ELR (cell line): ENCODE measurements at regions not wholly inside any gene's neighbourhood (a gene's known extent, or its start where the extent isn't known, plus 50 kb on each side); places are given as distances from the start of the nearest gene placed in this dataset.
"Not testable (repeated sequence)": the region's sequence is repeated elsewhere in the genome, so short reads cannot be mapped to it uniquely, and the experiment has no call there.

ENCODE experiments used
- DNase-seq: peaks from one replicate; pipeline ENCODE4 v3.0.0-alpha.2; 2015; ENCODE audit warnings: low read depth

DNA sequence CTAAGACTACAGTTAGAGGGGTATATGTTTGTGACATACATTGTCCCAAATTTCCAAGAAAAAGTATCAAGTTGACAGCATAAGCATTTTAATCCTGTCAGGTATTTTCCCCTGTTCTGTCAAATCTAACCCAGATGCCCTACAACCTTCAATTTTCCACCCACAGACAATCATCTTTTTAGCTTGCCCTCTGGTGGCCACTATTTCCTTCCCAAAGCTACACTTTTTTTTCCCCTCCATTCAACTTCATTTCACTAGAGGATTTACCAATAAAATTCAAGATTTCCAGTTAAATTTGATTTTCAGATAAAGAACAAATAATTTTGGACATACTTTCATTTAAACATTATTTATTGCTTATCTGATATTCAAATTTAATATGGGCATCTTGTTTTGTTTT lies 286.6 kb downstream of the TENT5A start:
- DNase-seq, result peak; percentile 45

DNA sequence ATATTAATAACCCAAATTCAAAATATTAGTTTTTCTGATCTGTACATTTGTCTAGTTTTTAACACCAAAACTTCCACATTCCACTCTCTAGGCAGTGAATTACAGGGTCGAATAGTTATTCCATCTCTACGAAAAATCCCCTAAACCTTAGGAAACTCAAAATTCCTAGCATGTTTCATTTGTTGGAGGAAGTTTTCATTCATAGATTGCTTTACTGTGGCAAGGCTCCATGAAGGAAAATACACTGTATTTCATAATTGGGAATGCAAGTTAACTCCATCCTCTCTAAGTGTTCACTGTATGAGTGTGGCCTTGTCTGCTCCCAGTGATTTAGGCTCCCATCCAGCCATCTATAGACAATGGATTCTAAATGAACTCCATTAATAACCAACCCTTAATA lies 296.1 kb downstream of the TENT5A start:
- DNase-seq, result no peak

DNA sequence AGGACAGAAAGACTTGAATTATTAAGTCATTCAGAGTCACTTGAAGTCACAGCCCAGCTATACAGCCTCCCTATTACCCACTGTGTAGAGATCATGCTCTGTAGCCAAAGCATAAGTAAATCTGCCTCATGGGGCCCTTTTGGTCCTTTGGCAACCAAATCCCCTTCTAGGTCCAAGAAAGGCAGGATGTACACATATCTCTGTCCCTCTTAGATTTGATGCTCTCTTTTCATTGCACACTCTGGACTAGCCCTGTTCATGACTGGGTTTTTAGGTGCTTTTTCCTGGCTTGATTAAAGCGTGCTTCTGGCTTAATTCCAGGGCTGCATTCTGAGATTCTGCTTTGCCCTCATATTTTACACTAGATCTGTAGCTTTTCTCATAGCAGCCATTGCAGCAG lies 296.8 kb downstream of the TENT5A start:
- no peak for DNase-seq

DNA sequence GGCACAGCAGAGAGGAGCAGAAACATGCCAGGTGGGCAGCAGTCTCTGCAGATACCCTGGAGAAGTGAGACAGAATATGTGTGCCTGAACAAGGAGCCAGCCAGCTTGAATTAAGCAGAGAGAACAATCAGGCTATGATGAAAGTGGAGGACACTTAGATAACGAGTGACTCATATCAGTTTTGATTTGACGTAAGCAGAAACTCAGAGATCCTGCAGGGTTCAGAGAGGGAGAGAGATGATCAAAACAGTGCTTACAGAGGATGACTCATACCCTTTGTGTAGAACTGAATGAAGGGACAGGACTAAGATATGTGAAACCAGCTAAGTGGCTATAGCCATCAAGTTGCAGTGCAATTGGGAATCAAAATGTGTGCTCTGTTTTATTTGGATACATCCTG lies 300.7 kb downstream of the TENT5A start:
- DNase-seq, result peak; percentile 82

DNA sequence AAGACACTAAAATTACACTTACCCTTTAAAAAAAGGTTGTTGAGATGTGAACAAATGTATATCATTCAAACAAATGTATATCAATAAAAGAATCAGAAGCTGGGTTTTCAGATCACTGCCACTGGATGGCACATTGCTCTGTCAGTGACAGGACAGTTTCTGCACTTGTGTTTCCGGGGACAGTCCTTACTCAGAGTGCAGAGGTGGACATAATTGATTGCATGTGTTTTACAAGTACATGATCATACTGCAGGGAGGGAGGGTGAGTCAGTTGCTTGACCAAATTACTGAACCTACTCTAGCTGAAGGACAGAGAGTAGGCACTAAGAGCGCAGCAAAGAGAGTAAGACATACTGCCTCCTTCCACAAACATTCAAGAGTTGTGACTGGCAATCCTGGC lies 302.3 kb downstream of the TENT5A start:
- peak; percentile 38 for DNase-seq

DNA sequence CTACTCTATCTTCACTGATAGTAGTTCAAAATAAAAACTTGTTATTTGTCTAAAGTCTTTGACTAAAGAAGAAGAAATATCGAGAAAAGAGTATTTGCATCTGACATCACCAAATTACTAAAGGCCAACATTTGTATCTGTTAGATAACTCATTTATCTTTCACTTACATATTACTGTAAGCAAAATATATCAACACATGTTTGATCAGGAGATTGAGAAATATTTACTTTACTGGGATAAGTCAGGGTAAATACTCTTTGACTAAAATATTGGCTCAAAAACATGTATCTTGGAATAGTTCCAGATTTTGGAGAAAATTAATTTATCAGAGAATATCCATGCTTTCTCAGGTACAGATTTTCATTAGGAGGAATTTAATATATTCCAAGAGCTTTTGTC lies 306.0 kb downstream of the TENT5A start:
- no peak for DNase-seq

DNA sequence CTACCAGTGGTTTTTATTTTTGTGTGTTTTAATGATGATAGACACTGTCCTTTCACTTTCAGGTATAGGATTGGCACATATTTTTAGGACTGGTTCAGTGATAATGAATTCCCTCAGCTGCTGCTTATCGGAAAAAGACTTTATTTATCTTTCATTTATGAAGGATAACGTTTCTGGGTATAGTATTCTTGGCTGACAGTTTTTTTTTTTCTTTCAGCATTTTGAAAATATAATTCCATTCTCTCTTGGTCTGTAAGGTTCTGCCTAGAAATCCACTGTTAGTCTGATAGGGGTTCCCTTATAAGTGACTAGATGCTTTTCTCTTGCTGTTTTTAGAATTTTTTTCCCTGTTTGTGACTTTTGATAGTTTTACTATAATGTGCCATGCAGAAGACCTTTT lies 313.1 kb downstream of the TENT5A start:
- no peak for DNase-seq

DNA sequence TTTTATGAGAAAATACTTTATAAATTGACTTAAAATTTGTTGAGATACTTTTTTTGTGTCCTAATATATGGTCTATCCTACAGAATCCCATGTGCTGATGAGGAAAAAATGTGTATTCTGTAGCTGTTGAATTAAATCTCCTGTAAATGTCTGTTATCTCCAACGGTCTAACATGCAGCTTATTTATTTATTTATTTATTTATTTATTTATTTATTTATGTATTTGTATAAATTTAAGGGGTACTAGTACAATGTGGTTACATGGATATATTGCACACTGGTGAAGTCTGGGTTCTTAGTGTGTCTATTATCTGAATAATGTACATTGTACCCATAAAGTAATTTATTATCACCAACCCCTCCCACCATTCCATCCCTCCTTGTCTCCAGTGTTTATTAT lies 315.5 kb downstream of the TENT5A start:
- no peak for DNase-seq

DNA sequence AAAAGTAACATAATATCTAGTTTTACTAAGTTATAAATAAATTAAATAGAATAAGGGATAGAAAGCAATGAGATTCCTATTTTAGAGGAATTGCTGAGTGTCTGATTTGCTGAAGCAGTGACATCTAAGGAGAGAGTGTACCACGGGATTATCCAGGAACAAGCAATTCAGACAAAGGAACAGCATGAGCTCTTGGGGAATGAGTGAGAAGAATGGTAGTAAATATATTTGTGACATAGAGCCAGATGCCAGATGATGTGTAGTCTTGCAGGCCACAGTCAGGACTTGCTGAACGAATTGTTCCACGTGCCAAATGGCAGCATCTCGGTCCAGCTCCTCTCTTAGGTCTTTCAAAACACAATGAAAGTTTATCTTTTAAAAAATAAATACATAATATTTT lies 339.2 kb downstream of the TENT5A start:
- DNase-seq, result no peak

DNA sequence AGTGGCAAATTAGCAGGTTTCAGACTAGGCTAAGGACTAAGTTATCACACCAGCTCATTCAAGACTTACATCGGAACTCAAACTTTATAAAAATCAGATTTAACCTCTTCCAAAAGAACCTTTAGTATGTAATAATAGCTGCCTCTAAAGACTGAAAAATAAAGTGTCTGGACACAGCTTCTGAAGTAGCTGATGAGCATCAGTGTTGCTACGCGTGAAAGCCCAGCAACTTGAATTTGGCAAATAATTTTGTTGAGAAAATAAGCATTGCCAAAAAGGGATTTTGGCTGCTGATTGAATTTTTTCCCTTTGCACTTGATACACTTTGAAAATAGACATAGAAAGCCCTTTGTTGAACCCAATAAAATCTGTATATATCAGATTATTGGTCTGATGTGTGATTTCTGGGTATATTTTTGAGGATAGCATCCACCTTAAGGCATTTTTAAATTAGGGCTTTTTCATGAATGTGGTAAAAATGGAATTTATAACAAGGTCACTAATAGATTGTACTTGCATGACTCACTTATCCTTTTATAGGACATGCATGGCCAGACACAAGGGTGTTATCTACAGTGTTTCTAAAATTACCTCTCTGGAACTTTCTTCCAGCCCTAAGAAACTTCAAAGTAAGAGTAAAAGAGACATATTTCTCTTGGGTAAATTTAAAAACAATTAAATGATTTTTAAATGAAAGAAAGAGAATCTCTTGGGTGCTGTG lies 350.4 kb downstream of the TENT5A start:
- DNase-seq, result peak; percentile 1

DNA sequence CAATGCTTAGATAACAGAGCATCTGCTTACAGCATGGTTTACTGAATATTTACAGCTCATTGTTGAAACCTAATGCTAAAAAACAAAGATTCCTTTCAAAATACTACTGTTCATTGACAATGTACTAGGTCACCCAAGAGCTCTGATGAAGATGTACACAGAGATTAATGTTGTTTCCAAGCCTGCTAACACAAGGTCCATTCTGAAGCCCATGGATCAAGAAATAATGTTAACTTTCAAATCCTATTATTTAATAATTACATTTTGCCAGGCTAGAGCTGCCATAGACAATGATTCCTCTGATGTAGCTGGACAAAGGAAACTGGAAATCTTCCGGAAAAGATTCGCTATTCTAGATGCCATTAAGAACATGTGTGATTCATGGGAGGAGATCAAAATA lies 355.6 kb downstream of the TENT5A start:
- DNase-seq, result no peak

DNA sequence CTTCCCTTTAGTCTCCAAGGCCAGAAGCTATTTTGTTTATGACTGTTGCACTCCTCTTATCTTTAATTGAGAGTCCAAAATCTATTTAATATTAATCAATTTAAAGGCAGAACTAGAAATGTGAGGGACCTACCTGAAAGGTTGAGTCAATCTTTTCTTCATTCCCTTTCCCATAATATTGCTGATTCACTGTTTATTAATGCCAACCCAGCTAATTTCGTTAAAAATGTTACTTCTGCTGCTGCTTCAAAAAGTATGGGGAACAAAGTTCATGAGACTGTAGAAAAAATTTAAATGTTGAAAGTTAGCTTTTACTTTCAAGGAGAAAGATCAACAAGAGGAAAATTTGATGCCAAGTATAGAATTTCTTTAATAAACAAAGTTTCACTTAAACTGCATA lies 365.3 kb downstream of the TENT5A start:
- no peak for DNase-seq

DNA sequence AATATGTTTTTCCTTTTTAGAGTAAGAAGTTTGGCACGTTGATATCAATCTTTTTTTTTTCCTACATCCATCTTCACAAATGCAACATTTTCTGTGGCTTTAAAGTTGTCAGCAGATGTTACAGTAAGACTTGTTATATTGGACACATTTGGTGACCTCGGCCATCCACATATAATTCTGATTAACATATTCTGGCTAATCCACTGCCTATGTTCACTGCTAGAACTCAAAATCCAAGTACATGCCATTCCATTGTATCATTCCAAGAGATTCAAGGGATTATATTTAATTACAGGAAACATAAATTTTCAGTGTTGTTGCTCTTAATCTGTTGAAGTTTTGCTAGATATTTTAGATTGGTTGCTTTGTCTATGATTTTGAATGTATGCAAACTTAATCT lies 367.6 kb downstream of the TENT5A start:
- DNase-seq, result no peak

DNA sequence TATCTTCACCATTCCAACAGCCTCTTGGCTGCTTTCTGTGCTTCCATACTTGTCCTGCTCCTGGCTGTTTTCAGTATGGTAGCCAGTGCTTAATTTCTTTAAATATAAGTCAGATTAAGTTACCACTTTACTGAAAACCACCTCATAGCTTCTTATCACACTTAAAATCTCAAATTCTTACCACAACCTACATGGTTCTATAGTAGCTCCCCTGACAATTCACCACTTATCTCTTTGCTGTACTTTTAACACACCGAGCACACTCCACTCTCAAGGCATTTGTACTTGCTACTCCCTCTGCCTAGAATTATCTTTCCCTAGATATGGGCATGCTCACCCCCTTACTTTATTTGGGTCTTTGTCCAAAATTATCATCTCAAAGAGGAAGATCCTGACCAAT lies 369.0 kb downstream of the TENT5A start:
- no peak for DNase-seq

DNA sequence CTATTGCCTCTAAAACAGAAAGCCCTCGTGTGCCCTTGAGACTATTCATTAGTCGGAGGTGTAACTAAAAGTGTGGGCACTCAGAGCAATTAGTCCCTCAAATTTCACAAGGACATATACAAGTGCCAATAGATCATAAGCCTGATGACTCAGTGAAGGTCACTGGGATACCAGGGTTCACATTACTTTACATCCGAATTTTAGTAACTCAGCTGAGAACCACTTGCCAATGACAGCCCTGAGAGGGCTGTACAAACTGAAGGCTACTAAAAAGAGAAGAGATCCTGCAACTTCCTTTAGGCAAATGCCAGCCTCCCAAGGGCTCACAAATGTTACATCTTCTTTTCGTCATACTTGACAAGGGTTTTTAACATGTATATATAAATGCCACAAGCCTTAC lies 369.6 kb downstream of the TENT5A start:
- DNase-seq, result no peak

DNA sequence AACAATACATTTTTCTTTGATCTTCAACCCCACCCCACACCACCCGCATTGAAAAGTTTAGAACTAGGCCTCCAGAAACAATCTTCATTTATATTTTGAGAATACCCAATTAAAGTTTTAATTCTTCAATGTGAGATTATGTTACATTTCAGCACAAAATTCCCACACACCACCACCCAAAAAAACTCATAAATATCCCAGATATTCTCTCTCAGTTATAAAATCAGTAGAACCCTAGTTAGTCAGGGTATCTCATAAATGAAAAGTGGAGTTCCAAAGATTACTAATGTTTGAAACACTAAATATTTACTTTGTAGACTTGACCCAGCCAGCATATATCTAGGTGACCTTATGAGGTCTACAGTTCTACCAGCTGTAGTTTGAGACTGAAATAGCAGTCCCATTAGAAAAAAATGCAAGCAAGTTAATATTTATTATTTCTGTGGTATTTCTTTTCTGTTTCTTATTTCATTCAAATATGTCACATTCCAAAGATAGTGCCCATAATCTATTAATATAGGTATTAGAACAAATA lies 371.0 kb downstream of the TENT5A start:
- DNase-seq, result no peak

DNA sequence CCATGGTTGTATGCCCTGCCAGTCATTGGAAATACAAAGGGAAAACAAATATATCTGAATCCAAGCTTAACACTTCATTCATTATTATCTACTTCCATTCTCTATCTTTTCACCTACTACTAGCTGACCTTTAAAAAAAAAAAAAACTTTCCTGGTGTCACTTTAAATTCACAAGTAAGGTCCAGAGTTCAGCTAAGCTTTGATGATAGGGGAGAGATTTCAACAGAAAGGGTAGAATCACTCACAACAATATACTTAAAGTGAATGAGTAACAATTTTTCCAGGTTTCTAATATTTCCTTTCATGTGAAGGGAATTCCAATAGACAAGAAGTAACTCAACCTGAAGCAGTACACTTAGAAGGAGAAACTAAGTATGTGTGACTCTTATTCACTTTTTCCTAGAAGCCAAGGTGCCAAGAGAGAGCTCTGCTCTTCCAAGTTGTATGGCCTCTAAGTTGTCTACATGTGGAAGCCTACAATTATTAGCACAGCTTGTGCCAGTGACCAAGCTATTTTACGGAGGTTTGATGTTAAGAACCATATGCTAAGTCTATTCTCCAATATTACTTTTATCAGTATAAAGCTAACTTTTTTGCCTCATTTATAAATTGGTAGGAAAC lies 371.7 kb downstream of the TENT5A start:
- no peak for DNase-seq

DNA sequence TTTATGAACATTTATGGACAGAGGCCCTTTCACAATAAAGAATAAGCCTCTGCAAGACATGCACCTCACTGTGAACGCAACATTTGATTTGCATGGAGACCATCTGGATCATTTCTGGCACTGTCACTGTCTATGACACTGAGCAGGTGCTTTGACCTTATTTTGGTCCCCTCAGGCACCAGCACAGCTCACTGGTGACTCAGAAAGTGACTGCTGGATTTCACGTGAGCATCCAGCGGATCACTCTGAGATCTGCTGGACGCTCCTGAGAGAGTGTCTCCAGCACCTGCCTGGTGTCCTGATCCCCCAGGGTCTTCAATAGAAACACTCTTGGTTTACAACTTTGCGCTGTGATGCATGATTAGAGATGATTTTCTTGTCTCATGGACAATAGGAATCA lies 375.7 kb downstream of the TENT5A start:
- DNase-seq, result no peak

DNA sequence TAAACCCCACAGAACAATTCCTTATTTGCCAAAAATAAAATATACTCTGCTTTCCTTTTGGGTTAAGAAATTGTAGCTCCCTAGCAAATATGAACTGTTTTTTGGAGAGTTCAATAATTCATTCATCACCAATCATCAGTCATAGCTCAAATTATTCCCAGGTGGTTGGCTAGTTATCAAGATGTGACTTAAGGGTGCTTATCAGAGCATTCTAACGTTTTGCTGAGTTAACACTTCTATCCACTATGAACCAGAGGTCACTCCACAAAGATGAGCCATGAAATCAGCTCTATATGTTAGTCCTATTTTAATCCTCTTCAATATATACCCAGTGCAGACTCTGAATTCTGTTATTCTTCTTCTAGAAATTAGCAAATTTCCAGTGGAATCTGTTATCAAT lies 379.1 kb downstream of the TENT5A start:
- no peak for DNase-seq

DNA sequence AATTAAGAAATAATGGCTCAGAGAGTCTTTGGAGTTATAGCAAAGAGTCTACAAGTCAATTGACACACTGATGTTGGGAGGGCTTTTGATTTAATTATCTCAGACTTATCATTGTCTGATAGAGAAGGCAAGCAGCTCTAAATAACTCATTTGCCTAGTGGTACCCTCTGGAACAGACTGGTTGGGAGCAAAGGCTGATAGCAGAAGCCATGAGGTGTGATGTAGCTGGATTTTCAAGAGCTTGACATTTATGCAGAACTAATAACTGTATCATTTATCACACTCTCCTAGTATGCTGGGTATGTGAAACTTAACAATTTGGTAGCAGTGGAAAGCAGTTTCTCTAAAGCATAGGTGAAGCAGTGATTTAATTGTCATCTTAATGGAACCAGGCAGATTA lies 380.6 kb downstream of the TENT5A start:
- no peak for DNase-seq

DNA sequence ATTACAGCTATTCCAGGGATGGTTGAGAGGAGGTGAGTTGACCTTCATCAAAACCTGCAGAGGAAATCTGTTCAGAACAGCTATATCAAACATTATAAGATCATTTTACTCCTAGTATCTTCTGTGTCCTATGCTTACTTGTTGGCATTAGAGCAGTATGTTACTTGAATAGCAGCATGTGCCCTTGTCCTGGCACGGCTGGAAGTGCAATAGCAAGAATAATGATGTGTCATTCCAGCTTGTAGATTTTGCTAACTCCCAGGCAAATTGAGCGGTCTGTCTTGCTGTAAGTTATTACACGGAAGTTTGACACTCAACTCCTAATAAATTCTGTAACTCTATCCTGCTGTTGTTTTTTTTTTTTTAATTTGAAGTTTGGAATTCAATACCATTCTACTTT lies 385.5 kb downstream of the TENT5A start:
- DNase-seq, result no peak

DNA sequence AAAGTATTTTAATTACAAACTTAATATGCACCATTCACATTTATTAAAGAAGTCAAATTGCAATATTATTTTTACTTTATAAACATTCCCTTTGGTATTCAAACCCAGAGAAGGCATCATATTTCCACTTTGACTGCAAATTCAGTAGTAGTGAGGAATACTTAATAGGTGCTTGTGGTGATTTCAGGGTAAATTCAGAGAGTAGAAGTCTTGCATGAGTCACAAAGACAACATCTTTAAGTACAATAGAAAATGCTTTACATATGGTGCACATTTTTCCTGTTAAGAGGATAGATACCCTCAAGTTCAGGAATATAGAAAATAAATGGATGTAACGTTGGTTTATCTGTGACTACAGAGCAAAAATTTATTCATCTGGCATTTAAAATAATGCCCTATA lies 390.2 kb downstream of the TENT5A start:
- DNase-seq, result peak; percentile 13

DNA sequence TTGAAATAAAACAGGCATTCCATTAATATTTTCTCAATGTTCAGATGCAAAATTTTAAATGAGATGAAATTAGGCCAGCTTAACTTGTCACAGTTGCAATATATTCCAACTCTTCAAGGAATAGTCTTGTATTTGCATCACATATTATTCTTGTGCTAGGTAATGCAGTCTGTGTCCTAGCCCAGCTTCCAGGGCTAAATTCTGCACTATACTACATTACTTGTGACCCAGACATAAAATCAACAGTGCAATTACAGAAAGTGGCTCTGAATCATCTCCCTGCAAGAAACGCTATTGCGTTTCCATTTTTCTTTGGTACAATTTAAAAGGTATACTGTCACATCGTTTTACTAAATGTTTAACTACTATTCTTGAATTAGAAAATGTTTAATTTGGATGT lies 399.2 kb downstream of the TENT5A start:
- DNase-seq, result no peak

DNA sequence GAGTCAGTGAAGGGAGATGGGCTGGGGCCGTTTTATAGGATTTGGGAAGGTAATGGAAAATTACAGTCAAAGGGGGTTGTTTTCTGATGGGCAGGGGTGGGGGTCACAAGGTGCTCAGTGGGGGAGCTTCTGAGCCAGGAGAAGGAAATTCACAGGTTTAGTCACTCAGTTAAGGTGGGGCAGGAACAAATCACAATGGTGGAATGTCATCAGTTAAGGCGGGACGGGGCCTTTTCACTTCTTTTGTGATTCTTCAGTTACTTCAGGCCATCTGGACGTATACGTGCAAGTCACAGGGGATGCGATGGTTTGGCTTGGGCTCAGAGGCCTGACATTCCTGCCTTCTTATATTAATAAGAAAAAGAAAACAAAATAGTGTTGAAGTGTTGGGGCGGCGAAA lies 408.5 kb downstream of the TENT5A start:
- not testable (repeated sequence) for DNase-seq
